H9 (cell line): ENCODE measurements at regions not wholly inside any gene's neighbourhood (a gene's known extent, or its start where the extent isn't known, plus 50 kb on each side); places are given as distances from the start of the nearest gene placed in this dataset.

Source experiments
- DNase-seq: peaks from one replicate; pipeline ENCODE4 v3.0.0-alpha.2; 2017
- H2AFZ ChIP-seq: one replicate; pipeline ENCODE4 v1.6.1; 2013; ENCODE audit warnings: mild to moderate bottlenecking, low read length, control low read depth, moderate library complexity
- H2AK5ac ChIP-seq: 2 replicates; pipeline ENCODE4 v1.6.1; 2013; ENCODE audit warnings: low read length, control low read depth, mixed read lengths; ENCODE audit not compliant: insufficient read length
- H2BK120ac ChIP-seq: one replicate; pipeline ENCODE4 v1.6.1; 2013; ENCODE audit warnings: low read depth, mild to moderate bottlenecking, low read length, control low read depth, inconsistent platforms; ENCODE audit not compliant: poor library complexity, severe bottlenecking
- H2BK12ac ChIP-seq: 2 replicates; pipeline ENCODE4 v1.6.1; 2013; ENCODE audit warnings: low read length, control low read depth, mixed read lengths, low read depth; ENCODE audit not compliant: insufficient read length
- H2BK15ac ChIP-seq: 2 replicates; pipeline ENCODE4 v1.6.1; 2013; ENCODE audit warnings: low read depth, low read length, control low read depth
- H2BK20ac ChIP-seq: one replicate; pipeline ENCODE4 v1.6.1; 2013; ENCODE audit warnings: low read depth, mild to moderate bottlenecking, low read length, control low read depth, inconsistent platforms; ENCODE audit not compliant: poor library complexity, severe bottlenecking
- H2BK5ac ChIP-seq: 2 replicates; pipeline ENCODE4 v1.6.1; 2013; ENCODE audit warnings: low read length, control low read depth, mixed read lengths; ENCODE audit not compliant: insufficient read length
- H3K14ac ChIP-seq: 2 replicates; pipeline ENCODE4 v1.6.1; 2013; ENCODE audit warnings: low read length, control low read depth; ENCODE audit not compliant: insufficient read depth
- H3K18ac ChIP-seq: 2 replicates; pipeline ENCODE4 v1.6.1; 2013; ENCODE audit warnings: low read depth, mild to moderate bottlenecking, mixed read lengths, low read length, control low read depth; ENCODE audit not compliant: insufficient read length
- H3K23ac ChIP-seq: 2 replicates; pipeline ENCODE4 v1.6.1; 2013; ENCODE audit warnings: low read length, control low read depth, mixed read lengths, low read depth; ENCODE audit not compliant: insufficient read length
- H3K23me2 ChIP-seq: 2 replicates; pipeline ENCODE4 v1.6.1; 2013; ENCODE audit warnings: low read depth, mild to moderate bottlenecking, mixed read lengths, low read length, control low read depth; ENCODE audit not compliant: insufficient read length, poor library complexity, severe bottlenecking
- H3K27ac ChIP-seq: 2 replicates; pipeline ENCODE4 v1.5.1; 2013; ENCODE audit warnings: low read length, control low read depth, mixed read lengths, low read depth; ENCODE audit not compliant: insufficient read length
- H3K27me3 ChIP-seq: 2 replicates; pipeline ENCODE4 v1.6.1; 2013; ENCODE audit warnings: low read length, control low read depth, inconsistent platforms; ENCODE audit not compliant: insufficient read depth
- H3K4ac ChIP-seq: 2 replicates; pipeline ENCODE4 v1.6.1; 2013; ENCODE audit warnings: low read depth, mild to moderate bottlenecking, control low read depth, inconsistent platforms, low read length, moderate library complexity
- H3K4me1 ChIP-seq: 2 replicates; pipeline ENCODE4 v1.6.1; 2013; ENCODE audit warnings: low read length, control low read depth, inconsistent platforms; ENCODE audit not compliant: insufficient read depth
- H3K4me2 ChIP-seq: 2 replicates; pipeline ENCODE4 v1.6.1; 2013; ENCODE audit warnings: low read length, control low read depth, mixed read lengths; ENCODE audit not compliant: insufficient read length, insufficient read depth
- H3K56ac ChIP-seq: 2 replicates; pipeline ENCODE4 v1.6.1; 2013; ENCODE audit warnings: low read depth, mild to moderate bottlenecking, mixed read lengths, low read length, control low read depth; ENCODE audit not compliant: insufficient read length
- H3K79me1 ChIP-seq: 2 replicates; pipeline ENCODE4 v1.6.1; 2013; ENCODE audit warnings: low read depth, mild to moderate bottlenecking, moderate library complexity, low read length, control low read depth, inconsistent platforms; ENCODE audit not compliant: insufficient read depth, poor library complexity, severe bottlenecking
- H3K79me2 ChIP-seq: 2 replicates; pipeline ENCODE4 v1.6.1; 2013; ENCODE audit warnings: low read length, control low read depth, inconsistent platforms; ENCODE audit not compliant: insufficient read depth
- H3K9ac ChIP-seq: 2 replicates; pipeline ENCODE4 v1.6.1; 2013; ENCODE audit warnings: low read length, control low read depth, mixed read lengths; ENCODE audit not compliant: insufficient read length; ENCODE audit errors: extremely low read depth
- H3K9me3 ChIP-seq: one replicate; pipeline ENCODE4 v1.6.1; 2013; ENCODE audit warnings: low read depth, low read length, inconsistent platforms; ENCODE audit not compliant: control insufficient read depth
- H3T11ph ChIP-seq: one replicate; pipeline ENCODE4 v1.6.1; 2013; ENCODE audit warnings: mild to moderate bottlenecking, low read length, control low read depth, inconsistent platforms
- H4K20me1 ChIP-seq: one replicate; pipeline ENCODE4 v1.6.1; 2013; ENCODE audit not compliant: control insufficient read depth, insufficient read length, insufficient read depth
- H4K5ac ChIP-seq: 2 replicates; pipeline ENCODE4 v1.6.1; 2013; ENCODE audit warnings: low read depth, mild to moderate bottlenecking, mixed read lengths, low read length, control low read depth; ENCODE audit not compliant: insufficient read length
- H4K8ac ChIP-seq: replicated peaks from 2 replicates; pipeline ENCODE4 v1.6.1; 2013; ENCODE audit warnings: low read length, control low read depth, mixed read lengths, low read depth; ENCODE audit not compliant: insufficient read length
- H4K91ac ChIP-seq: 2 replicates; pipeline ENCODE4 v1.6.1; 2013; ENCODE audit warnings: low read depth, mild to moderate bottlenecking, moderate library complexity, mixed read lengths, low read length, control low read depth; ENCODE audit not compliant: insufficient read length
- H3K27ac Mint-ChIP-seq, 3 experiments: 2 replicates in 2 of 3; 3 replicates in 1 of 3; pipeline ENCODE4 v1.8.0; 2020 to 2021; ENCODE audit warnings: mixed read lengths in 3 of 3, mild to moderate bottlenecking in 1 of 3, moderate library complexity in 1 of 3
- H3K27me3 Mint-ChIP-seq: 2 replicates; pipeline ENCODE4 v1.8.0; 2021; ENCODE audit warnings: low read depth, mild to moderate bottlenecking, moderate library complexity, mixed read lengths
- H3K36me3 Mint-ChIP-seq, 3 experiments: 2 replicates in 2 of 3; 3 replicates in 1 of 3; pipeline ENCODE4 v1.8.0; 2020 to 2021; ENCODE audit warnings: low read depth in 3 of 3, mixed read lengths in 3 of 3; ENCODE audit not compliant: insufficient read depth in 1 of 3
- H3K4me1 Mint-ChIP-seq, 2 experiments: 2 replicates each; pipeline ENCODE4 v1.8.0; 2020; ENCODE audit warnings: mixed read lengths in 2 of 2
- H3K4me3 Mint-ChIP-seq, 2 experiments: 2 replicates in 1 of 2; 3 replicates in 1 of 2; pipeline ENCODE4 v1.8.0; 2020 to 2021; ENCODE audit warnings: mild to moderate bottlenecking in 2 of 2, mixed read lengths in 2 of 2, moderate library complexity in 1 of 2
- H3K9me3 Mint-ChIP-seq, 2 experiments: 2 replicates in 1 of 2; 3 replicates in 1 of 2; pipeline ENCODE4 v1.8.0; 2020; ENCODE audit warnings: mild to moderate bottlenecking in 2 of 2, mixed read lengths in 2 of 2, moderate library complexity in 1 of 2
- TF ChIP-seq, protein P1 (sequence below): fragments of 200-600 bp; sonication (generic); conservative IDR thresholded peaks from 3 replicates; pipeline ENCODE4 v1.8.0; 2021; ENCODE audit warnings: antibody characterized with exemption, mild to moderate bottlenecking

DNA sequence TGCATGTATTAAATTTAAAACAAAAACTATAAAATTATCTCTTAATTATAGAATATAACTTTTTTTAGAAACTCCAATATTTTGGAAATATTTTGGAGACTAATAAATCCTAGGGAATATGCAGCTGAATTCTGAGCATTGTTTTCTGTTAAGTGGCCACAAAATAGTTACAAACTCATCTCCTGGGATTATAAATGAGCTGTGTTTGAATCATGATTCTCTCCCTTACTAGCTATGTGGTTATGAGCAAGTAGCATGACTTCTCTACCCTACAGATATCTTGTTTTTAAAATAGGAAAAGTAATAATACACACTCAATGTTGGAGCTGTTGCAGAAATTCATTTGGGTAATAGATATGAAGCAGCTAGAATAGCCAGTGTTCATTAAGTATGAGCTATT, 137.9 kb upstream of the ITGA4 start:
- TF ChIP-seq, protein P1, sequence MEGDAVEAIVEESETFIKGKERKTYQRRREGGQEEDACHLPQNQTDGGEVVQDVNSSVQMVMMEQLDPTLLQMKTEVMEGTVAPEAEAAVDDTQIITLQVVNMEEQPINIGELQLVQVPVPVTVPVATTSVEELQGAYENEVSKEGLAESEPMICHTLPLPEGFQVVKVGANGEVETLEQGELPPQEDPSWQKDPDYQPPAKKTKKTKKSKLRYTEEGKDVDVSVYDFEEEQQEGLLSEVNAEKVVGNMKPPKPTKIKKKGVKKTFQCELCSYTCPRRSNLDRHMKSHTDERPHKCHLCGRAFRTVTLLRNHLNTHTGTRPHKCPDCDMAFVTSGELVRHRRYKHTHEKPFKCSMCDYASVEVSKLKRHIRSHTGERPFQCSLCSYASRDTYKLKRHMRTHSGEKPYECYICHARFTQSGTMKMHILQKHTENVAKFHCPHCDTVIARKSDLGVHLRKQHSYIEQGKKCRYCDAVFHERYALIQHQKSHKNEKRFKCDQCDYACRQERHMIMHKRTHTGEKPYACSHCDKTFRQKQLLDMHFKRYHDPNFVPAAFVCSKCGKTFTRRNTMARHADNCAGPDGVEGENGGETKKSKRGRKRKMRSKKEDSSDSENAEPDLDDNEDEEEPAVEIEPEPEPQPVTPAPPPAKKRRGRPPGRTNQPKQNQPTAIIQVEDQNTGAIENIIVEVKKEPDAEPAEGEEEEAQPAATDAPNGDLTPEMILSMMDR: no peak
- no peak overlapping the region for H3K14ac ChIP-seq
- no peak overlapping the region for H3K56ac ChIP-seq
- no peak overlapping the region for H2AFZ ChIP-seq
- no peaks in the 10 kb centered on the region for H3K79me2 ChIP-seq
- H2BK120ac ChIP-seq: no peak overlapping the region
- H4K8ac ChIP-seq: no peak overlapping the region
- no peak overlapping the region for H3T11ph ChIP-seq
- no peaks in the 10 kb centered on the region for H3K79me1 ChIP-seq
- no peak overlapping the region for H2BK12ac ChIP-seq
- H4K5ac ChIP-seq: no peak overlapping the region
- no peak overlapping the region for H2BK5ac ChIP-seq
- no peak for DNase-seq
- H3K27me3 ChIP-seq: no peaks in the 10 kb centered on the region
- Mint-ChIP-seq H3K27ac (no peak overlapping the region), H3K9me3 (no peaks in the 10 kb centered on the region), H3K36me3 (no peaks in the 10 kb centered on the region), H3K4me3 (no peak overlapping the region), H3K4me1 (peaks cover 15 to 16% of the 10 kb centered on the region in 2 experiments), H3K27me3 (no peaks in the 10 kb centered on the region)
- H3K4me1 ChIP-seq: peaks cover 6% of the 10 kb centered on the region; the same call in 1 of the 2 replicates
- no peak overlapping the region for H3K27ac ChIP-seq
- H3K23ac ChIP-seq: no peak overlapping the region
- no peak overlapping the region for H3K9ac ChIP-seq
- H3K4me2 ChIP-seq: no peak overlapping the region
- no peaks in the 10 kb centered on the region for H4K20me1 ChIP-seq
- no peak overlapping the region for H4K91ac ChIP-seq
- H3K9me3 ChIP-seq: no peaks in the 10 kb centered on the region
- no peaks in the 10 kb centered on the region for H3K23me2 ChIP-seq
- no peak overlapping the region for H2AK5ac ChIP-seq
- H3K4ac ChIP-seq: no peak overlapping the region
- H2BK15ac ChIP-seq: no peak overlapping the region
- H3K18ac ChIP-seq: no peak overlapping the region
- H2BK20ac ChIP-seq: no peak overlapping the region
